HepG2 (cell line): ENCODE measurements at regions not wholly inside any gene's neighbourhood (a gene's known extent, or its start where the extent isn't known, plus 50 kb on each side); places are given as distances from the start of the nearest gene placed in this dataset.

Source experiments
- ATAC-seq: fragments of 200-7000 bp; cut with Tn5 transposase; 3 replicates; pipeline ENCODE4 v1.9.1; 2020; ENCODE audit warnings: mild to moderate bottlenecking, moderate library complexity
- BruUV-seq: library from RNA; stranded (reverse); fragments of 400-500 nt; replicated peaks from 2 replicates; lab custom pipeline; 2021; lab: Mats Ljungman, UMichigan
- CTCF ChIA-PET: fragments of 300-600 bp; formaldehyde crosslinking; extraction: SDS; loops from one replicate; lab custom pipeline; 2021; ENCODE audit warnings: low total read pairs, inconsistent platforms, low intra/inter-chr PET ratio; lab: Yijun Ruan, JAX
- POLR2A ChIA-PET: fragments of 350-600 bp; sonication (Branson Sonifier 250); formaldehyde crosslinking; loops from one replicate; lab custom pipeline; 2020; ENCODE audit warnings: antibody characterized with exemption, inconsistent platforms; lab: Yijun Ruan, JAX
- DNase-seq: peaks from one replicate; pipeline ENCODE4 v3.0.0-alpha.2; 2015; ENCODE audit warnings: low spot score
- FAIRE-seq: peaks from 3 replicates; lab custom pipeline; 2011; peaks lifted over from hg19 to GRCh38; lab: Jason Lieb, UNC
- H2AFZ ChIP-seq: one replicate; pipeline ENCODE4 v1.6.1; 2011; ENCODE audit warnings: low read length, inconsistent platforms
- H3K27ac ChIP-seq: fragments of 300-600 bp; 3 replicates; pipeline ENCODE4 v1.8.0; 2011; ENCODE audit warnings: mixed run types, mild to moderate bottlenecking, mixed read lengths, low read length, inconsistent platforms; ENCODE audit not compliant: insufficient read depth; ENCODE audit errors: extremely low read length
- H3K27me3 ChIP-seq, 2 experiments: fragments of 200-600 bp in 1 of 2; 2 replicates in 1 of 2; 3 replicates in 1 of 2; pipeline versions ENCODE4 v1.6.0 to v1.8.0; 2011; ENCODE audit warnings: low read length in 2 of 2, mild to moderate bottlenecking in 2 of 2, moderate library complexity in 2 of 2, inconsistent platforms in 1 of 2; ENCODE audit not compliant: insufficient read depth in 2 of 2, control insufficient read depth in 1 of 2
- H3K36me3 ChIP-seq, 2 experiments: fragments of 200-600 bp in 1 of 2; replicated peaks in 1 of 2; 2 replicates in 1 of 2; 3 replicates in 1 of 2; pipeline versions ENCODE4 v1.5.1 to v1.8.0; 2011; ENCODE audit warnings: low read length in 2 of 2, inconsistent platforms in 1 of 2; ENCODE audit not compliant: insufficient read depth in 2 of 2, control insufficient read depth in 1 of 2
- H3K4me1 ChIP-seq: 2 replicates; pipeline ENCODE4 v1.5.1; 2012; ENCODE audit warnings: low read length, inconsistent platforms; ENCODE audit not compliant: insufficient read depth
- H3K4me2 ChIP-seq: 2 replicates; pipeline ENCODE4 v1.6.0; 2011; ENCODE audit warnings: low read depth, low read length, inconsistent platforms
- H3K4me3 ChIP-seq, 3 experiments: fragments of 200-600 bp in 1 of 3; sonication (generic), shearing (Covaris generic) in 1 of 3; replicated peaks in 1 of 3; 2 replicates each; pipeline ENCODE4 v1.5.1; 2011 to 2016; ENCODE audit warnings: low read length in 3 of 3, inconsistent platforms in 2 of 3, low read depth in 2 of 3, mild to moderate bottlenecking in 2 of 3, control low read depth in 1 of 3, mixed read lengths in 1 of 3; ENCODE audit not compliant: insufficient read depth in 1 of 3
- H3K79me2 ChIP-seq: one replicate; pipeline ENCODE4 v1.6.1; 2011; ENCODE audit warnings: low read length, inconsistent platforms; ENCODE audit not compliant: insufficient read depth
- H3K9ac ChIP-seq: 2 replicates; pipeline ENCODE4 v1.6.0; 2011; ENCODE audit warnings: mild to moderate bottlenecking, low read depth, low read length, inconsistent platforms; ENCODE audit not compliant: insufficient read depth
- H3K9me3 ChIP-seq: 2 replicates; pipeline ENCODE4 v1.5.1; 2012; ENCODE audit warnings: mild to moderate bottlenecking, low read length
- H4K20me1 ChIP-seq: 2 replicates; pipeline ENCODE4 v1.6.0; 2011; ENCODE audit warnings: inconsistent platforms, mild to moderate bottlenecking, low read length, moderate library complexity; ENCODE audit not compliant: insufficient read depth
- ARNT ChIP-seq: fragments of 450-650 bp; IDR thresholded peaks from 2 replicates; pipeline ENCODE4 v1.6.1; 2017
- NFE2L2 ChIP-seq: fragments of 150-350 bp; IDR thresholded peaks from 2 replicates; pipeline ENCODE4 v1.6.1; 2014; ENCODE audit warnings: low read length
- POLR2G ChIP-seq: fragments of 200-400 bp; formaldehyde crosslinking; IDR thresholded peaks from 2 replicates; pipeline ENCODE4 v1.6.1; 2018; ENCODE audit warnings: mild to moderate bottlenecking, low read depth, low read length, moderate library complexity
- SALL2 ChIP-seq: sonication (generic); formaldehyde crosslinking; IDR thresholded peaks from 2 replicates; pipeline ENCODE4 v1.8.1; 2023; ENCODE audit warnings: mild to moderate bottlenecking, missing genetic modification reagents, inconsistent platforms
- TOPORS ChIP-seq: sonication (generic); formaldehyde crosslinking; IDR thresholded peaks from 2 replicates; pipeline ENCODE4 v1.8.0; 2023; ENCODE audit warnings: mild to moderate bottlenecking, missing genetic modification reagents
- U2AF1 ChIP-seq: fragments of 200-400 bp; formaldehyde crosslinking; optimal IDR thresholded peaks from 2 replicates; pipeline ENCODE3; 2017; ENCODE audit warnings: mild to moderate bottlenecking, low read depth, low read length
- ZBTB3 ChIP-seq: sonication (generic); formaldehyde crosslinking; IDR thresholded peaks from 2 replicates; pipeline ENCODE4 v1.4.0; 2020; ENCODE audit warnings: low read depth, mild to moderate bottlenecking, moderate library complexity, missing genetic modification reagents, borderline replicate concordance
- ZNF331 ChIP-seq: sonication (generic); formaldehyde crosslinking; IDR thresholded peaks from 2 replicates; pipeline ENCODE4 v1.4.0; 2020; ENCODE audit warnings: missing genetic modification reagents
- ZNF800 ChIP-seq: sonication (generic); formaldehyde crosslinking; IDR thresholded peaks from 2 replicates; pipeline ENCODE4 v1.4.0; 2020; ENCODE audit warnings: missing genetic modification reagents
- WGBS: methylation state at CpG from one replicate; pipeline ENCODE4 v1.1.6; 2017; ENCODE audit warnings: low lambda C conversion rate; 5-methylcytosine and 5-hydroxymethylcytosine counted together
- in situ Hi-C: cut with HindIII; loops from 2 replicates; pipeline ENCODE4 v1.10.0; 2017; ENCODE audit warnings: low pct_unique_long_range_greater_than_20kb; ENCODE audit not compliant: extremely low pct_ligation_motif_present
- intact Hi-C: fragments of 100-400 bp; cut with micrococcal nuclease; formaldehyde crosslinking; loops from one replicate; pipeline ENCODE4 v1.10.0; 2022; ENCODE audit not compliant: unreplicated experiment

- no peaks in the 10 kb centered on the region for H3K79me2 ChIP-seq
- no peaks in the 10 kb centered on the region for H3K9me3 ChIP-seq
- in situ Hi-C loops, result loop anchor here (10.0 kb wide), 1 partner anchor 302 kb away; no protein-coding TSS in a partner anchor
- no peak overlapping the region for H3K27ac ChIP-seq
- TF ChIP-seq ARNT (no peak), TOPORS (CRISPR knock-in tag) (no peak), ZNF800 (CRISPR knock-in tag) (no peak), ZNF331 (CRISPR knock-in tag) (no peak), SALL2 (no peak), U2AF1 (no peak), ZBTB3 (CRISPR knock-in tag) (no peak), NFE2L2 (no peak), POLR2G (no peak)
- no peak for FAIRE-seq
- WGBS, result 75% methylated on average over 4 of the region's 4 CpGs
- H3K9ac ChIP-seq, result no peak overlapping the region
- no peak overlapping the region for H3K4me3 ChIP-seq
- H3K36me3 ChIP-seq, result no peaks in the 10 kb centered on the region
- DNase-seq, result no peak
- ATAC-seq, result no peak
- H3K4me1 ChIP-seq, result no peaks in the 10 kb centered on the region
- ChIA-PET POLR2A (no interaction called here), CTCF (no interaction called here)
- no peaks in the 10 kb centered on the region for H3K27me3 ChIP-seq
- no peak overlapping the region for H3K4me2 ChIP-seq
- intact Hi-C loops, result no loop called here
- H4K20me1 ChIP-seq, result no peaks in the 10 kb centered on the region
- no TSS peak for BruUV-seq
- H2AFZ ChIP-seq, result no peak overlapping the region
These were observed 241.2 kb downstream of the SOX2 start for GRCh38 chr3:181952929-181953328.
